HG03175 (cell line): ENCODE measurements at regions not wholly inside any gene's neighbourhood (a gene's known extent, or its start where the extent isn't known, plus 50 kb on each side); places are given as distances from the start of the nearest gene placed in this dataset.

Source experiments
- ATAC-seq: cut with Tn5 transposase; IDR thresholded peaks from one replicate; pipeline ENCODE4 v1.9.1; 2021; ENCODE audit warnings: mild to moderate bottlenecking, moderate library complexity; ENCODE audit not compliant: unreplicated experiment

DNA sequence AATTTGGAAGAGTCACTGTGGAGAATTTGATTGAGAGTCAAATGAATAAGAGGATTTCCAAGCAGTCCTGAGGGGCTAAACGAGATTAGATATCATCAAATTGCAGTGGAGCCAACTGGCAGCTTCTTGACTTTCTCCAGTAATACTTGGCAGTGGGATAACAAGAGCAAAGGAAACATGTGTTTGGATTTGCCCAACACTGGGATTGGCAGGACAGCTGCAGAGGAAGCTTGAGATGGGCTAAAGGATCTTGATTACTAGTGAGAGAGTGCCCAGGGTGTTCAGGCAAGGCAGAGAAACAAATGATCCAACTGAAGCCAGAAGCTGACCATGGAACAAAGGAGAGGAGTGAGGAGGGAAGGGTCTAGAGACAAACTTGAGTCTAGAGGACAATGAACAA, 356.0 kb upstream of the ISL1 start:
- no peak for ATAC-seq

DNA sequence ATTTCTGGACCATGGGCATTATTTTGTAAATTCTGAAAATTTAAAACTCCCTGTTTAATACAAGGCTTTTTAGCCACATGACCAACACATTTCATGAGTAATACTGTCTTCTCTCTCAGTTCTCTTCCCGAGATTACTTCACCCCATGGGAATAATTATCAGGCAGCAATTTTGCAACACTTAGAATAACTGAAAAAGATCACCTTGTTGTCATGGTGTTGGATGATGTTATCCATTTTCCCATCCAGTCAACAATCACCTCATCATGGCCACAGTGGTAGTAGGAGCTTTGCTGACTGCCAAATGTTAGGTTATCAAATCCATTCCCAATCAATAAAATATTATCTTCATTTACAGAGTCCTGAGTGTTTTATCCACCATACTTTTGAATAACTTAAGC, 354.9 kb upstream of the ISL1 start:
- ATAC-seq = no peak

DNA sequence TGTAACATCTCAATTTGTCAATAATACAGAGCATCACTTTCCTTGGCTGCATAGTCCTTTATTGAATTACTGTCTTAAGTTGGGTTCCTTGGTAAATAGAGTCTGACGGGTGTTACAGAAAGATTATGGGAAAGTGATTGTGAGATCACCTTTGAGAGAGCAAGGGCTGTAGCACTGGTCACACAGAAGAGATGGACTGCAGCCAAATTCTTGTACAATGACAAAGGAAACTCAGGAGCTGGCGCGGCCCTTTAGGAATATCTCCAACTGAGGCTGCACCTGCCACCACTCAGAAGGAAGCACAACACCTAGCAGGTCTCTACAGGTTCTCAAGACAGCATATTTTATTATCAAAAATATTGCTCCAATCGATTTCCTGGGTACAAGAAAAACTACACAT, 350.0 kb upstream of the ISL1 start:
- no peak for ATAC-seq

DNA sequence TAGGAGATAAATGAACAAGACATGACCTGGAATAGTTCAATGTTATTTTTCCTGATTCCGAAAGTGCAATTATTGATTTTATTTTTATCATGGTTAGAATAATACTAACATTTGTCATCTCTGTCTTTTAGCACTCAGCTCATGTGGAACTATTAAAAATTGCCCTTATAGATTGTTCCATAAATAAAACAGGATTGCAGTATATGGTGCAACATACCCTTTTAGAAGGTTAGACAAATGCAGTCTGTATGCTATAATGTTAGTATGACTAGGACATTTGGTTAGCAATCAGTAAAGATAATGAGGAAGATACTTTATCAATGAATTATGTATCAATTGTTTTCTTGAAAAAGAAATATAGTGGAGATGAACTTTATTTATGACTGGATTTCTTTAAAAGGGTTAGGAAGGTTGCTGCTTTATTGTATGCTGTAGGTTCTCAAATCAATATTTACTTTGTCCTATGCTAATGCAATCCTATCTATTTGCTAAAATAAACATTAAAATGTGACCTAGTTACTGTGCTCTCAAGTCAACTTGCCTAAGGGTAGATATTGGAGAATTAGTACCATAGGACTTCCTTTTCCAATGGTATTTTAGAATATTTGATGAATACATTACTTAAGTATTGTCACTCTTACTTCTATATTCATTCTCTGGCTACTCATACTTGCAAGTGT, 348.9 kb upstream of the ISL1 start:
- no peak for ATAC-seq

DNA sequence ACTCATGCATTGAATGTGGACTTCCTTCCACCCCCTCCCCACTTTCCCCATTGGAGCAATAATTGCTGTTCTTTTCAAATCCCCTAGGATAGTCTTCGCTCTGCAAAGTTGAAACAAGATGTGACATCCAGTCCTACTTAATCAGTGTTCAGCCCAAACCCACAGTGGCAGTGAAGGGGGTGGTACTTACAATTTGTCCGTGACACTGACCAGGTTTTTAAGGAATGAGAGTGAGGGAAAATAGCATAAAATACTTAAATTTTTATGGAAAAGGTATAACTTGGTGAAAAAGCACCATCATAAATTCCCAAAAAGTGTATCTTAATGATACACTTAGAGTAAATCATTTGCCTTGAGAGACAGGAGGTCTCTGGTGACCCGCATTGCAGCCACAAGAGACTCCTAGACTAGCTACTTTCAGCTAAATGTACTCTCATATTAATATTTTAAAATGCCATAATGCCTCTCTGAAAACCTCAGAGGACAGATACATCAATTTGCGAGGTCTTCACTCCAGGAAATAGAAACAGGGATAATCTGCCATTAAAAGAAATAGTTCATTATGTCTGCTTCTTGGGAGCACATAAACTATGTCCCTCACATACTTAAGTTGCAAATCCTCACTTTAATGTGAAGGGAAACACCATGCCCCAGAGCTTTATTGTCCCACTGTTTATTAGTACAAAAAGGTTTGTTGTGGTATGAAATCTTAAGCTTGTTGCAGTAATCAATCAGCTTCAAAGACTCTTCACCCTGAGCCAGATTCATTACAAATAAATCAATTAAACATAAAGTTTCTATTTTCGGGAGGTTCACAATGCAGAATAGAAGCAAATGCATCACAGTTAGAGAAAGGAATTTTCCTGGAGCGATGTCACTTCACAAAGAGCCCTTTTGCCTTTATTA, 343.6 kb upstream of the ISL1 start:
- ATAC-seq = no peak

DNA sequence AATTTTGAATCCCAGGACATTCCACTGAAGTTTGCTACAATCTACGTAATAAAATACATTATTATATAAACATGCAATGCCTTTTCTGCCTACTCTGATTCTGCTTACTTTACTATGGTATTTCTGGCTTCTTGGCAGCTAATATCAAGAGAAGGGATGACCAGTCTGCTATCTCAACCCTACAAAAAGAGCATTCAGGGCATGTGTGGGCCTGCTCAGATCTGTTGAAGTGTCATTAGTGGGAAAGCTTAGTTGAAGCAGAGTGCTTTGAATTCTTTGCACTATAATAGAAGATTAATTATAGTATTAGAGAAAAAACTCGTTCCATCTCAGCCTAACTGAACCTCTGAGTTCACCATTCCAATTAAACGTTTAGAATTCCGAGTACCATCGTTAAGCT, 339.5 kb upstream of the ISL1 start:
- ATAC-seq = no peak

DNA sequence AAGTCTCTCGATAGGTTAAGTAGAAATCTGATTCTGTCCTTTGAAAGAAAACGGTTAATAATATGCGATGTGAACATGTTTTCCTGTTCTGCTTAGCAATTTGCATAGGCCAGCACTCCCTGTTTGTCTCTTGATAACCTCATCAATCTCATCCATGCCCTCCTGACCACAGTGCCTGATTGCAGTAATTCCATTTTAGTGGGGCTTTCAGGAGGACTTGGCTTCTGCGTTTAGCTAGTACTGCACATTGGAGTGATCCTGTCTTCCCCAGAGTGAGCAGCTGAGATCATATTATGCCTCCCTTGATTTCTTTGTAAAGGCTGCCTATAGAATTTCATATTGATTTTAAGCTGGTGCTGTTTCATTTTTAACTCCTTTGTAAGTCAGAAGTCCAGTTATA, 335.9 kb upstream of the ISL1 start:
- no peak for ATAC-seq

DNA sequence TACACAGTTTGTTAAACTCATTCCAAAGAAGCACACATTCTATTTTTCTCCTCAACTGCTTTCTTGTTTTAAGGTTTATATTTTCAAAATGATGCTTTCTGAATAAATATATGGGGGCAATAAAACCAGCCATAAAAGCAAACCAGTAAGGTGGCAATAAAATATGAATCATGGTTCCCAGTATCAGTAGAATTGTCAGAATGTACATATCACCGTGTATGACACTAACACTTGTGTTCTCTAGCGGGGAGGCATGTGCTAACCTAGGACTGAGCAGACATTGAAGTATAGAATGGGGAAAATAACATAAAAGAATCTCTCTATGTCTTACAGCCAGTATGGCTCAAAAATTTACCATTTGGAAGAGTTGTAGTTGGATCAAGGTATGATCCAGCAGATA, 329.9 kb upstream of the ISL1 start:
- ATAC-seq = no peak

DNA sequence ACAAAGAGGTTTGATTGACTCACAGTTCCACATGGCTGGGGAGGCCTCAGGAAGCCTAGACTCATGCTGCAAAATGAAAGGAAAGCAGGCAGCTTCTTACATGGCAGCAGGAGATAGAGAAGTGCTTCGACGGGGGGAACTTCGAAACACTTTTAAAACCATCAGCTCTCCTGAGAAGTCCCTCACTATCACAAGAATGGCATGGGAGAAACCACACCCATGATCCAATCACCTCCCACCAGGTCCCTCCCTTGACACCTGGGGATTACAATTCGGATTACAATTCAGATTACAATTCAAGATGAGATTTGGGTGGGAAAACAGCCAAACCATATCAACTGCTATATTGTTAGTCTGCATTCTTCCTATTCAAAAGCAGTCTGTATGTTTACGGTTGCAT, 322.3 kb upstream of the ISL1 start:
- ATAC-seq = no peak

DNA sequence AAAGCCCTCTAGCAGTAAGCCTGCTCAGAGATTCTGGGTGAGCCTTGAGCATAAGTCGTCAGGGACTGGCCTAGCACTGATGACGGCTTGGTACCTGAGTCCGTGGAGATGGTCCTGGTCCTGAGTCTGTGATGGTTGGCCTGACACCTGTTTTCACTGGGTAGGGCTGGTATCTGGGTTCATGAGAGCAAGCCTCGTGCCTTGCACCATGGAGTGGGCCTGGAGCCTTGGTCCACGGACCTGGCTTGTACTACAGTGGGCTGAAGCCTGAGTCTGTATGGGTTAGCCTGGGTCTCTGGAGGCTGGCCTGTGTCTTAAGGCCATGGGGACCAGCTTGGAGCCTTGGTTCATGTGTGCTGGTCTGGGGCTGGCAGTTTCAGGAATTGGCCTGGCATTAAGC, 310.3 kb upstream of the ISL1 start:
- ATAC-seq = no peak

DNA sequence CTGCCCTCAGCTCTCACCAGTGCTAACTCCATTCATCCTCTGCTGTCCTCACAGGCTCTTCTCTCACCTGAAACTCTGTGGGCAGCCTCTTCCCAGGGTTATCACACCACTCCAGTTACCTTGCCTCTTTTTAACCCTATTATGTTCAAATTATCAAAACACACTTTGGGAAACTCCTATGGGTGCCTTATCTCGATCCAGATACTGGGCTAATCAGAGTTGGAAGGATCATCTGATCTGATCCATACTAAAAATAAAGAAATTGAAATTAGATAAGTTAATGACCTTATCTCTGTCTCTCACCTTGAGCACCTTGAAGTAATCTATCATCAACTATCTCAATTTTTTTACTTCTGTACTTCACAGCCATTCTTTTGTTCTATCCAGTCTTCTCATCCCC, 300.5 kb upstream of the ISL1 start:
- ATAC-seq = no peak

DNA sequence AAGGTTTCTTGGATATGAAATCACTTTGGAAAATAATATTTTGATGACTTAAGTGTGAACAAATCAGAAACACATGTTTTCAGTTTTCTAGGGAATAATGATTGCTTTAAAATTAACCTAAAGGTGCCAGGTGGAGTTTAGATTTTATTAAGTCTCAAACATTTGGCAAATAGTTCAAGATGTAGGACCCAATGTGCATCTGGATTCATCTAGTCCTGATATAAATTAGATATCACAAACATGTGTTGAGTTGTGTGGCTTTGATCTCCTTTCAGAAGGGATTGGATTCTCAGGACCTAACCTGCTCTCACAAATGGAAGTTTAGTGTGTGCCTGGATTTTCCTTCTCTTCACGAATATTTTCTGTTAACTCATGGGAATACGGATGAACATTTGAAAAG, 291.4 kb upstream of the ISL1 start:
- ATAC-seq = no peak

DNA sequence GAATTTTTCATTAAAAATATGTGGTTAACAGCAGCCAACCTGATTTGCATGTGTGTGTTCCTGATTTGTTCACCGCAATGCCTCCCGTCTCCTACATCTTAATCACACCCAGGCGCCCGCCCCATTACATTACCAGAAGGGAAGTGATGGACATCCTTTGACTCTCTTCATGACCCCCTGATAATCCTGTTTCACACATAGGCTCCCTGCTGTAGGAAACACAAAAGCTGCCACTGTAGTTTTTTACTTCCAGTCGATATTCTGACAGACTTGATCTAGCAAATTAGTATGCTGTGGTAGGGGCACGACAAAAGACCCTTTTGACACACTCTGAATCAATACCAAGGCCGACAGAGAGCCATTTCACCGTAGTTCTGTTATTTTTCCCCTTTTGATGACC, 287.8 kb upstream of the ISL1 start:
- ATAC-seq = no peak

DNA sequence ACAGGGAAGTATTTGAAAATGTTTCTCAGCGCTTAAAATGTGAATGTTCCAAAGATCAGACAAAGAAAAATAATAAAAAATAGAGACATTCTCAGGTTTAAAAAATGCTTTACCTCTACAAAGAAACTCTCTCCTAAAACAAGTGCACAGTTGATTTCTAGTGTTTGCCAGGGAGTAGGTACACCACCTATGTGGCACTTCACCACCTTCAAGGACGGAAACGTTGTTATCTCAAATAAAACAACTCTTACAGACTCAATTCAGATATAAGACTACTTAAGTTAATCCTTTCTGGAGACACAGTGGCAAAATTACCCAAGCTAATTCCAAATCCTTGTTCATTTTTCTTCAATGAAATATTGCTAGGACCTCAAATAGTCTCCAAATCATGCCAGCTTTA, 286.4 kb upstream of the ISL1 start:
- ATAC-seq = no peak

DNA sequence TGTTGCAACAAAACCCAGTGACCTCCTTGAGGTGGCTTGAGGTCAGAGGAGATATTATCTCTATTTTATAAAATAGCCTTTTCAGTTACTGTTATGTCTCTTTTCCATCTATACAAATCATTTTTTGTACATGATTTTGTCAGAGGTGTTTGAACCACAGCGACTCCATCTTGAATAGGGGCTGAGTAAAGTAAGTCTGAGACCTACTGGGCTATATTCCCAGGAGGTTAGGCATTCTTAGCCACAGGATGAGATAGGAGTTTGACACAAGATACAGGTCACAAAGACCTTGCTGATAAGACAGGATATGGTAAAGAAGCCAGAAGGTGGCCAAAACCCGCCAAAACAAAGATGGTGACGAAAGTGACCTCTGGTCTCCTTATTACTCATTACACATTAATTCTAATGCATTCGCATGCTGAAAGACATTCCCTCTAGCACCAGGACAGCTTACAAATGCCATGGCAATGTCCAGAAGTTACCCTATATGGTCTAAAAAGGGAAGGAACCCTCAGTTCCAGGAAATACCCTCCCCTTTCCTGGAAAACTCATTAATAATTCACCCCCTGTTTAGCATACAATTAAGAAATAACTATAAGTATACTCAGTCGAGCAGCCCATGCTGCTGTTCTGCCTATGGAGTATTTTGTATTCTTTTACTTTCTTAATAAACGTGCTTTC, 283.9 kb upstream of the ISL1 start:
- ATAC-seq = no peak

DNA sequence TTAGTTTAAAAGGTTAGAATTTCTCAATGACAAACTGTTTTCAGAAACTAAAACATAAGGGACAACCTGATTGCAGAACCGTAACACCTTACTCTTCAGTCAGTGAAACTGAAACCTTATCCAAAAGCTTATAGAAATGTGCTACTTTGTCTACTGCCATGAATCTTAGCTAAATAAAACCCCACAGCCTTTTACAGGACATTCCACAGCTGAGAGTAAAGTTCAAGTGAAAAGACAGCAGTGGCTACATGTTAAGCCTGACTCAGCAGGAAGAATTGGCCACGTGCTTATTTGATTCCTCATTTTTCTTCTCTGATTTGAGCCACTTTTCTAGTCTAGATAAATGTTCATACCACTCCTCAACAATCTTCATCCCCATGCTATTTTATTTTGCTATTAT, 278.7 kb upstream of the ISL1 start:
- no peak for ATAC-seq

DNA sequence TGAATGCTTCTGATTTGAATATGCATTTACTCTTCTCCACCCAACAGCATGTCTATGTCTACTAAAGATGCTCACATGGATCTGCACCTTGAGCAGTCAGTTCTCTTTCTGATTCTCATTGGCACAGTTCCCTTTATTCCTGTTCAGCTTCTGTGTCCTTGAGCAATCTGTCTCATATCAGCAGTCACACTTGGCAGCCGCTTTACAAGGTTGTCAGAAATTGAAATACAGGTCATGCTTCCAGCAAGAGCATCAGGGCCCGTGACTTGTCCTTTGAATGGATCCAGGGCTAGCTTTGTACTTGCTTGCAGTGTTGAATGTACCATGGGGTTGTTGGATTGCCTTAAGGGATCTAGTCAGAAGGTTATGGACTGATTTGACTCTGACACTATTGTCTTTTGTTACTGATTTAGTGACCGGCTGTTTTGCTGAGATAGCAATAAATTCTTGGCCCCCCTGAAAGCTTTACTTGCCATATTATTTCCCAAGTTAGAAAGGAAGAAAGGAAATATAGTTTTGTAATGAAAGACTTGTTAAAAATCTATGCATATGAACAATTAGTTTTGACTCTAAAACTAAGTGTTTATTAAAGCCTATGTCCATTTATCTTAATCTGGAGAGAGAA, 273.4 kb upstream of the ISL1 start:
- no peak for ATAC-seq

DNA sequence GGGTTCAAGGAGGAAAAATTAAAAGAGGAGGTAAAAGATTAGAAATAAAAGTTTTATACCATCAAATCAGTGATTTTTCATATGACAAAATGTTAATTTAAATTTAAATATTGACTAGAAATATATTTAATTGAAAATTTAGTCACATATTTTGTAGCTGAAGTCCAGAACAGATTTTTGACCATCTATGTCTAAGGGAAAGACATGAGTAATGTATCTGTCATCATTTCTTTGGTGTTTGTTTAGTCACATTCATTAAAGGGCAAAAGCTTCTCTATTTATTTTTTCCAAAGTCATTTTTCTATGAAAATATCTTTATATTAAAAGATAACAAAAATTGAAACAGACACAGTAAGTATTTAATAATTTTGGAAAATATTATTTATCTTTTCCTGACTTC, 252.0 kb upstream of the ISL1 start:
- ATAC-seq = no peak

DNA sequence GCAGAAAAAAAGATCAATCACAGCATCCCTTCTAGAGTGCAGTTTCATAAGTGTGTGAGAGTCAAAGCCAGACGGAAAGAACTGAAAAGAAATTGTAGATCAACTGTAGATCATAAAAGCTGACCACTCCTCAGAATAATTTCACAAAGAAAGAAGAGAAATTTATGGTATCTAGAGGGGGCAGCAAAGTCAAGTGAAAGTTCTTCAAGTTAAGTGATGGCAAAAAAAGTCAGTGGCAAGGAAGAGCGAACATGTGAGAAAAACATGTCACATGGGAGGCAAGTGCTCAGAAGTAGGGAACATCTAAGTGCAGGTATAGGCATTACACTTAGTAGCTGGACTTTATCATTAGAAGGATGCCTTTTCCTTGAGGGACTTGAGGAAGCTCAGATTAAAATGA, 245.1 kb upstream of the ISL1 start:
- ATAC-seq = no peak

DNA sequence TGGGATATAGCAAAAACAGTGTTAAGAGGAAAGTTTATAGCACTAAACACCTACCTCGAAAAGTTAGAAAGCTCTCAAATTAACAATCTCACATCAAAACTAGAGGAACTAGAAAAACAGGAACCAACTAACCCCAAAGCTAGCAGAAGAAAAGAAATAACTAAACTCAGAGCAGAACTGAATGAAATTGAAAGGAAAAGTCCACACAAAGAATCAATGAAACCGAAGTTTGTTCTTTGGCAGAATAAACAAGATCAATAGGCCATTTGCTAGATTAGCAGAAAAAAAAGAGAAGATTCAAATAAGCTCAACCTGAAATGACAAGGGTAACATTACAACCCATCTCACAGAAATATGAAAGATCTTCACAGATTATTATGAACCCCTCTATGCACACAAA, 234.8 kb upstream of the ISL1 start:
- no peak for ATAC-seq

DNA sequence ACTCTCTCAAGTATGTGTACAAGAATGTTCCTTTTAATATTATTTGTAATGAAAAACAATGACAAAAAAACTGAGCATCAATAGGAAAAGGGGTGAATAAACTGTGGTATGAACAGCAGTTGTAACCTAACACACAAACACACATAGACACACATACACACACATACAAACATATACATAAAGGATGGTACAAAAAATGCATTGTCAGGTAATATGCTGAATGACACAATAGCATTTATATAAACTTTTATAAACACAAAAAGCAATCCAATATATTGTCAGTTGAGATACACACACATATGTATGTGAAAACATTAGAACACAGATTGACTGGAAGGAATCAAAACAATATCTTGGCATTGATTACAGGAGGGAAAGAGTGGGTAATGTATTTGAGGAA, 227.0 kb upstream of the ISL1 start:
- ATAC-seq = no peak

DNA sequence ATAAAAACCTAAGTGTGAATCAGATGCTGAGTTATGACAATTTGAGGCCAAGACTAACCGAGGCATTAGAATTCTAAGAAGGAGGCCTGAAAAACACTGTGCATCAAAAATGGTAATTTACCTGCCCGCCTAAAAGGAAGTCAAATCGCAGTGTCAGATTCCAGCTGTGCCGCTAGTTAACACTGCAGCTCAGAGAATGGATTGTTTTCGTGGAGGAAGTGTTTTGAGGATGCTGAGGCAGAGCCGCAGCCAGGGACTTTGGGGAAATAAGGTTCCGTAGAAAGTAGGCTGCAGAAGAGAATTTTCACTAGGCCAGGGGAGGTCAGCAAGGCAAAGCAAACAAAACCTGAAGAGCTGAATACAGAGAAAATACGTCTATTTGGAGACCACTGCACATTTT, 226.4 kb upstream of the ISL1 start:
- ATAC-seq = no peak
